H9 (cell line): ENCODE measurements at regions not wholly inside any gene's neighbourhood (a gene's known extent, or its start where the extent isn't known, plus 50 kb on each side); places are given as distances from the start of the nearest gene placed in this dataset.

ENCODE experiments used
- DNase-seq: peaks from one replicate; pipeline ENCODE4 v3.0.0-alpha.2; 2017
- H2AFZ ChIP-seq: one replicate; pipeline ENCODE4 v1.6.1; 2013; ENCODE audit warnings: mild to moderate bottlenecking, low read length, control low read depth, moderate library complexity
- H2AK5ac ChIP-seq: 2 replicates; pipeline ENCODE4 v1.6.1; 2013; ENCODE audit warnings: low read length, control low read depth, mixed read lengths; ENCODE audit not compliant: insufficient read length
- H2BK120ac ChIP-seq: one replicate; pipeline ENCODE4 v1.6.1; 2013; ENCODE audit warnings: low read depth, mild to moderate bottlenecking, low read length, control low read depth, inconsistent platforms; ENCODE audit not compliant: poor library complexity, severe bottlenecking
- H2BK12ac ChIP-seq: 2 replicates; pipeline ENCODE4 v1.6.1; 2013; ENCODE audit warnings: low read length, control low read depth, mixed read lengths, low read depth; ENCODE audit not compliant: insufficient read length
- H2BK15ac ChIP-seq: 2 replicates; pipeline ENCODE4 v1.6.1; 2013; ENCODE audit warnings: low read depth, low read length, control low read depth
- H2BK20ac ChIP-seq: one replicate; pipeline ENCODE4 v1.6.1; 2013; ENCODE audit warnings: low read depth, mild to moderate bottlenecking, low read length, control low read depth, inconsistent platforms; ENCODE audit not compliant: poor library complexity, severe bottlenecking
- H2BK5ac ChIP-seq: 2 replicates; pipeline ENCODE4 v1.6.1; 2013; ENCODE audit warnings: low read length, control low read depth, mixed read lengths; ENCODE audit not compliant: insufficient read length
- H3K14ac ChIP-seq: 2 replicates; pipeline ENCODE4 v1.6.1; 2013; ENCODE audit warnings: low read length, control low read depth; ENCODE audit not compliant: insufficient read depth
- H3K18ac ChIP-seq: 2 replicates; pipeline ENCODE4 v1.6.1; 2013; ENCODE audit warnings: low read depth, mild to moderate bottlenecking, mixed read lengths, low read length, control low read depth; ENCODE audit not compliant: insufficient read length
- H3K23ac ChIP-seq: 2 replicates; pipeline ENCODE4 v1.6.1; 2013; ENCODE audit warnings: low read length, control low read depth, mixed read lengths, low read depth; ENCODE audit not compliant: insufficient read length
- H3K23me2 ChIP-seq: 2 replicates; pipeline ENCODE4 v1.6.1; 2013; ENCODE audit warnings: low read depth, mild to moderate bottlenecking, mixed read lengths, low read length, control low read depth; ENCODE audit not compliant: insufficient read length, poor library complexity, severe bottlenecking
- H3K27ac ChIP-seq: 2 replicates; pipeline ENCODE4 v1.5.1; 2013; ENCODE audit warnings: low read length, control low read depth, mixed read lengths, low read depth; ENCODE audit not compliant: insufficient read length
- H3K27me3 ChIP-seq: 2 replicates; pipeline ENCODE4 v1.6.1; 2013; ENCODE audit warnings: low read length, control low read depth, inconsistent platforms; ENCODE audit not compliant: insufficient read depth
- H3K4ac ChIP-seq: 2 replicates; pipeline ENCODE4 v1.6.1; 2013; ENCODE audit warnings: low read depth, mild to moderate bottlenecking, control low read depth, inconsistent platforms, low read length, moderate library complexity
- H3K4me1 ChIP-seq: 2 replicates; pipeline ENCODE4 v1.6.1; 2013; ENCODE audit warnings: low read length, control low read depth, inconsistent platforms; ENCODE audit not compliant: insufficient read depth
- H3K4me2 ChIP-seq: 2 replicates; pipeline ENCODE4 v1.6.1; 2013; ENCODE audit warnings: low read length, control low read depth, mixed read lengths; ENCODE audit not compliant: insufficient read length, insufficient read depth
- H3K56ac ChIP-seq: 2 replicates; pipeline ENCODE4 v1.6.1; 2013; ENCODE audit warnings: low read depth, mild to moderate bottlenecking, mixed read lengths, low read length, control low read depth; ENCODE audit not compliant: insufficient read length
- H3K79me1 ChIP-seq: 2 replicates; pipeline ENCODE4 v1.6.1; 2013; ENCODE audit warnings: low read depth, mild to moderate bottlenecking, moderate library complexity, low read length, control low read depth, inconsistent platforms; ENCODE audit not compliant: insufficient read depth, poor library complexity, severe bottlenecking
- H3K79me2 ChIP-seq: 2 replicates; pipeline ENCODE4 v1.6.1; 2013; ENCODE audit warnings: low read length, control low read depth, inconsistent platforms; ENCODE audit not compliant: insufficient read depth
- H3K9ac ChIP-seq: 2 replicates; pipeline ENCODE4 v1.6.1; 2013; ENCODE audit warnings: low read length, control low read depth, mixed read lengths; ENCODE audit not compliant: insufficient read length; ENCODE audit errors: extremely low read depth
- H3K9me3 ChIP-seq: one replicate; pipeline ENCODE4 v1.6.1; 2013; ENCODE audit warnings: low read depth, low read length, inconsistent platforms; ENCODE audit not compliant: control insufficient read depth
- H3T11ph ChIP-seq: one replicate; pipeline ENCODE4 v1.6.1; 2013; ENCODE audit warnings: mild to moderate bottlenecking, low read length, control low read depth, inconsistent platforms
- H4K20me1 ChIP-seq: one replicate; pipeline ENCODE4 v1.6.1; 2013; ENCODE audit not compliant: control insufficient read depth, insufficient read length, insufficient read depth
- H4K5ac ChIP-seq: 2 replicates; pipeline ENCODE4 v1.6.1; 2013; ENCODE audit warnings: low read depth, mild to moderate bottlenecking, mixed read lengths, low read length, control low read depth; ENCODE audit not compliant: insufficient read length
- H4K8ac ChIP-seq: replicated peaks from 2 replicates; pipeline ENCODE4 v1.6.1; 2013; ENCODE audit warnings: low read length, control low read depth, mixed read lengths, low read depth; ENCODE audit not compliant: insufficient read length
- H4K91ac ChIP-seq: 2 replicates; pipeline ENCODE4 v1.6.1; 2013; ENCODE audit warnings: low read depth, mild to moderate bottlenecking, moderate library complexity, mixed read lengths, low read length, control low read depth; ENCODE audit not compliant: insufficient read length
- H3K27ac Mint-ChIP-seq, 3 experiments: 2 replicates in 2 of 3; 3 replicates in 1 of 3; pipeline ENCODE4 v1.8.0; 2020 to 2021; ENCODE audit warnings: mixed read lengths in 3 of 3, mild to moderate bottlenecking in 1 of 3, moderate library complexity in 1 of 3
- H3K27me3 Mint-ChIP-seq: 2 replicates; pipeline ENCODE4 v1.8.0; 2021; ENCODE audit warnings: low read depth, mild to moderate bottlenecking, moderate library complexity, mixed read lengths
- H3K36me3 Mint-ChIP-seq, 3 experiments: 2 replicates in 2 of 3; 3 replicates in 1 of 3; pipeline ENCODE4 v1.8.0; 2020 to 2021; ENCODE audit warnings: low read depth in 3 of 3, mixed read lengths in 3 of 3; ENCODE audit not compliant: insufficient read depth in 1 of 3
- H3K4me1 Mint-ChIP-seq, 2 experiments: 2 replicates each; pipeline ENCODE4 v1.8.0; 2020; ENCODE audit warnings: mixed read lengths in 2 of 2
- H3K4me3 Mint-ChIP-seq, 2 experiments: 2 replicates in 1 of 2; 3 replicates in 1 of 2; pipeline ENCODE4 v1.8.0; 2020 to 2021; ENCODE audit warnings: mild to moderate bottlenecking in 2 of 2, mixed read lengths in 2 of 2, moderate library complexity in 1 of 2
- H3K9me3 Mint-ChIP-seq, 2 experiments: 2 replicates in 1 of 2; 3 replicates in 1 of 2; pipeline ENCODE4 v1.8.0; 2020; ENCODE audit warnings: mild to moderate bottlenecking in 2 of 2, mixed read lengths in 2 of 2, moderate library complexity in 1 of 2
- TF ChIP-seq, protein P1 (sequence below): fragments of 200-600 bp; sonication (generic); conservative IDR thresholded peaks from 3 replicates; pipeline ENCODE4 v1.8.0; 2021; ENCODE audit warnings: antibody characterized with exemption, mild to moderate bottlenecking

DNA sequence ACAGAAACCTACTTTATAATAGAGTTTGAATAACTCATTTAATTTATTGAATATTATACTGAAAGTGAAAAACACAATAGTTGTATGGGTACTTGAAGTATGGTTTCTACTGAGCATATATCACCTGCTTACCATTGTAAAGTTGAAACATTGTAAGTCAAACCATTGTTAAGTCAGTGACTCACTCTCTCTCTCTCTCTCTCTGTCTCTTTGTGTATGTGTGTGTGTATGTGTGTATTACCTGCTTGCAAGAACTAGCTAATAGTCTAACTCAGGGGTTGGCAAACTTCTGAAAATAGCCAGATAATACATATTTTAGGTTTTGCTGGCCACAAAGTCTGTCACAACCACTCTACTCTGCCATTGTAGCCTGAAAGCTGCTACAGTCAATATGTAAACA, 564.3 kb upstream of the ZNF608 start:
- Mint-ChIP-seq H3K27me3 (peaks cover 3% of the 10 kb centered on the region; the same call in 1 of the 2 replicates), H3K36me3 (peaks cover 25 to 60% (median 44%) of the 10 kb centered on the region in 3 experiments), H3K4me1 (peaks cover 6 to 9% of the 10 kb centered on the region in 2 experiments; a peak in 3 of 4 replicates), H3K27ac (no peak overlapping the region), H3K4me3 (no peak overlapping the region), H3K9me3 (peaks cover 54 to 55% of the 10 kb centered on the region in 2 experiments)
- Histone ChIP-seq H3K27ac (no peak overlapping the region), H2BK120ac (no peak overlapping the region), H3K23me2 (no peaks in the 10 kb centered on the region), H3K9ac (no peak overlapping the region), H3T11ph (no peak overlapping the region), H3K4me1 (peaks cover 1% of the 10 kb centered on the region; the same call in 1 of the 2 replicates), H4K20me1 (no peaks in the 10 kb centered on the region), H2BK20ac (no peak overlapping the region), H3K27me3 (no peaks in the 10 kb centered on the region), H2AK5ac (no peak overlapping the region), H3K79me2 (no peaks in the 10 kb centered on the region), H3K56ac (no peak overlapping the region), H3K79me1 (no peaks in the 10 kb centered on the region), H3K4me2 (no peak overlapping the region), H3K9me3 (no peaks in the 10 kb centered on the region), H4K91ac (no peak overlapping the region), H3K18ac (no peak overlapping the region), H2BK5ac (no peak overlapping the region), H2BK15ac (no peak overlapping the region), H4K5ac (no peak overlapping the region), H3K23ac (no peak overlapping the region), H2BK12ac (no peak overlapping the region), H3K4ac (no peak overlapping the region), H3K14ac (no peak overlapping the region), H2AFZ (no peak overlapping the region), H4K8ac (no peak overlapping the region)
- TF ChIP-seq, protein P1, sequence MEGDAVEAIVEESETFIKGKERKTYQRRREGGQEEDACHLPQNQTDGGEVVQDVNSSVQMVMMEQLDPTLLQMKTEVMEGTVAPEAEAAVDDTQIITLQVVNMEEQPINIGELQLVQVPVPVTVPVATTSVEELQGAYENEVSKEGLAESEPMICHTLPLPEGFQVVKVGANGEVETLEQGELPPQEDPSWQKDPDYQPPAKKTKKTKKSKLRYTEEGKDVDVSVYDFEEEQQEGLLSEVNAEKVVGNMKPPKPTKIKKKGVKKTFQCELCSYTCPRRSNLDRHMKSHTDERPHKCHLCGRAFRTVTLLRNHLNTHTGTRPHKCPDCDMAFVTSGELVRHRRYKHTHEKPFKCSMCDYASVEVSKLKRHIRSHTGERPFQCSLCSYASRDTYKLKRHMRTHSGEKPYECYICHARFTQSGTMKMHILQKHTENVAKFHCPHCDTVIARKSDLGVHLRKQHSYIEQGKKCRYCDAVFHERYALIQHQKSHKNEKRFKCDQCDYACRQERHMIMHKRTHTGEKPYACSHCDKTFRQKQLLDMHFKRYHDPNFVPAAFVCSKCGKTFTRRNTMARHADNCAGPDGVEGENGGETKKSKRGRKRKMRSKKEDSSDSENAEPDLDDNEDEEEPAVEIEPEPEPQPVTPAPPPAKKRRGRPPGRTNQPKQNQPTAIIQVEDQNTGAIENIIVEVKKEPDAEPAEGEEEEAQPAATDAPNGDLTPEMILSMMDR: no peak
- DNase-seq: no peak
